Thoracic aorta (tissue), 2 donors: ENCODE measurements at regions not wholly inside any gene's neighbourhood (a gene's known extent, or its start where the extent isn't known, plus 50 kb on each side); places are given as distances from the start of the nearest gene placed in this dataset.

Experiments used
- ATAC-seq: fragments of 150-250 bp; one replicate; pipeline ENCODE4 v1.8.0; 2017; ENCODE audit warnings: low read depth; ENCODE audit not compliant: insufficient number of reproducible peaks, low FRiP score
- DNase-seq: peaks from one replicate; pipeline ENCODE4 v3.0.0-alpha.2; 2020; ENCODE audit warnings: low spot score
- H3K27ac ChIP-seq, 2 donors: fragments of 200-600 bp; sonication (generic); 1 replicate in 1 of 2; 2 replicates in 1 of 2; pipeline ENCODE4 v1.5.1; 2016; ENCODE audit warnings: mild to moderate bottlenecking in 2 of 2, moderate library complexity in 2 of 2
- H3K27me3 ChIP-seq: fragments of 200-600 bp; sonication (generic); replicated peaks from 2 replicates; pipeline ENCODE4 v1.6.0; 2016; ENCODE audit warnings: mild to moderate bottlenecking; ENCODE audit not compliant: insufficient read depth
- H3K36me3 ChIP-seq: fragments of 200-600 bp; sonication (generic); one replicate; pipeline ENCODE4 v1.5.1; 2016
- H3K4me1 ChIP-seq, 2 donors: fragments of 200-600 bp; sonication (generic); 1 replicate in 1 of 2; 2 replicates in 1 of 2; pipeline versions ENCODE4 v1.5.1 to v1.6.0; 2016; ENCODE audit warnings: low read depth in 2 of 2, mild to moderate bottlenecking in 1 of 2; ENCODE audit not compliant: control insufficient read depth in 1 of 2
- H3K4me3 ChIP-seq: fragments of 200-600 bp; sonication (generic); 2 replicates; pipeline ENCODE4 v1.5.1; 2016; ENCODE audit warnings: mild to moderate bottlenecking
- H3K9me3 ChIP-seq: fragments of 200-600 bp; sonication (generic); 2 replicates; pipeline ENCODE4 v1.5.1; 2016
- TF ChIP-seq, protein P1 (sequence below): fragments of 200-600 bp; sonication (generic); IDR thresholded peaks from one replicate; pipeline ENCODE4 v1.5.1; 2019; ENCODE audit warnings: antibody characterized with exemption

DNA sequence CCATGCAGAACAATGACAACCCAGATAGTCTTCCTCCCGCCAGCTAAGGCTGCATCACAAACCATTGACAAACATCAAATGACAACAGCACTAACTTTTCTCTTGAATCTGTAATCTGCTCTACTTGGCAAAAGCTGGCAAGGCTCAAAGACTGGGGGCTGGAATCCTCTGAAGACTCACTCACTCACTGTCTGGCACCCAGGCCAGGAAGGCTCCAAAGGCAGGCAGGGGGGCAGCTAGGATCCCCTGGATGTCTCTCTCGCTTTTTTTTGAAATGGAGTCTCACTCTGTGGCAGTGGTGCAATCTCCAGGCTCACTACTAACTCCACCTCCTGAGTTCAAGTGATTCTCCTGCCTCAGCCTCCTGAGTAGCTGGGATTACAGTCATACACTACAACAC, 159.7 kb upstream of the GPR26 start:
- ATAC-seq, result no peak

DNA sequence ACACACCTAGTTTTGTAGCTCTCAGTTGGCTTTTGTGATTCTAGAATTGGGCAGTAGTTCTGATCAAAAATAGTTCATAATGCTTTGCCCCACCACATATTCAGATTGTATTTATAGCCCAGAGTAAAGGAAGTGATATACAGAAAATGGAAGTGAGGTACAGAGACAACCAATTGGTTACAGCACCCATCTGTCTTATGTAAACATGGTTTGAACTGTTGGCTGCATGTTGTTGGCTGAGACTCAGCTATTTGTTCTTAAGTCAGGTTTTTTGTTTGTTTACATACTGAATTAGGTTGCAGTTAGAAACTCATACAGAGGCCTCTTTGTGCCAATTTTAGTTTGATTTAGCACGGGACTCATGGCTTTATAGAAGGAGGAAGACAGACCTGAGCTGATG, 158.9 kb upstream of the GPR26 start:
- Histone ChIP-seq H3K27me3 (no peaks in the 10 kb centered on the region), H3K4me1 (no peaks in the 10 kb centered on the region), H3K36me3 (no peaks in the 10 kb centered on the region), H3K4me3 (no peak overlapping the region), H3K9me3 (no peaks in the 10 kb centered on the region), H3K27ac (no peak overlapping the region)
- TF ChIP-seq, protein P1, sequence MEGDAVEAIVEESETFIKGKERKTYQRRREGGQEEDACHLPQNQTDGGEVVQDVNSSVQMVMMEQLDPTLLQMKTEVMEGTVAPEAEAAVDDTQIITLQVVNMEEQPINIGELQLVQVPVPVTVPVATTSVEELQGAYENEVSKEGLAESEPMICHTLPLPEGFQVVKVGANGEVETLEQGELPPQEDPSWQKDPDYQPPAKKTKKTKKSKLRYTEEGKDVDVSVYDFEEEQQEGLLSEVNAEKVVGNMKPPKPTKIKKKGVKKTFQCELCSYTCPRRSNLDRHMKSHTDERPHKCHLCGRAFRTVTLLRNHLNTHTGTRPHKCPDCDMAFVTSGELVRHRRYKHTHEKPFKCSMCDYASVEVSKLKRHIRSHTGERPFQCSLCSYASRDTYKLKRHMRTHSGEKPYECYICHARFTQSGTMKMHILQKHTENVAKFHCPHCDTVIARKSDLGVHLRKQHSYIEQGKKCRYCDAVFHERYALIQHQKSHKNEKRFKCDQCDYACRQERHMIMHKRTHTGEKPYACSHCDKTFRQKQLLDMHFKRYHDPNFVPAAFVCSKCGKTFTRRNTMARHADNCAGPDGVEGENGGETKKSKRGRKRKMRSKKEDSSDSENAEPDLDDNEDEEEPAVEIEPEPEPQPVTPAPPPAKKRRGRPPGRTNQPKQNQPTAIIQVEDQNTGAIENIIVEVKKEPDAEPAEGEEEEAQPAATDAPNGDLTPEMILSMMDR, result no peak
- DNase-seq (no peak), ATAC-seq (no peak)

More for the DNA sequence above, 159.7 kb upstream of the GPR26 start:
- TF ChIP-seq, protein P1, result no peak
- Histone ChIP-seq H3K4me1 (no peaks in the 10 kb centered on the region), H3K9me3 (no peaks in the 10 kb centered on the region), H3K27me3 (no peaks in the 10 kb centered on the region), H3K4me3 (no peak overlapping the region), H3K36me3 (no peaks in the 10 kb centered on the region), H3K27ac (no peak overlapping the region)
- DNase-seq, result no peak

DNA sequence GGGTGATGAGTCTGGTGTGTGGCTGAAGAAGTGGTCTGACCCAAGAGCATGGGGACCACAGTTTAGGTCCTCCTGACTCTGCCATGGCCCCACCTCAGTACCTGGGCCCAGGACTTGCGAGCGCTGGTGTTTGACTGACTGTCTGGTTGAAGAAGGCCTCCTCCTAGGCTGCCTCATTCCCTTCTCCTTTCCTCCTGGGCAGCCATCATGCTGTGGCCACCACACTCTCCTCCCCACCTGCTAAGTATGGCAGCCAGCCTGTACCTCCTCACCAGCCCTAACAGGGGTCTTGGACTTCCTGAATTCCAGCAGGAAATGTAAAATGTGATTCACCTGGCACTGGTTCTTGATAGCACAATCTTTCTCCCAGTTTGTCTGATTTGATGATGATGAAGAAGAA, 156.8 kb upstream of the GPR26 start:
- H3K36me3 ChIP-seq, result no peaks in the 10 kb centered on the region
- H3K4me3 ChIP-seq, result no peak overlapping the region
- TF ChIP-seq, protein P1, result no peak
- H3K27me3 ChIP-seq, result no peaks in the 10 kb centered on the region
- DNase-seq (no peak), ATAC-seq (no peak)
- no peak overlapping the region for H3K27ac ChIP-seq
- no peaks in the 10 kb centered on the region for H3K4me1 ChIP-seq
- no peaks in the 10 kb centered on the region for H3K9me3 ChIP-seq

DNA sequence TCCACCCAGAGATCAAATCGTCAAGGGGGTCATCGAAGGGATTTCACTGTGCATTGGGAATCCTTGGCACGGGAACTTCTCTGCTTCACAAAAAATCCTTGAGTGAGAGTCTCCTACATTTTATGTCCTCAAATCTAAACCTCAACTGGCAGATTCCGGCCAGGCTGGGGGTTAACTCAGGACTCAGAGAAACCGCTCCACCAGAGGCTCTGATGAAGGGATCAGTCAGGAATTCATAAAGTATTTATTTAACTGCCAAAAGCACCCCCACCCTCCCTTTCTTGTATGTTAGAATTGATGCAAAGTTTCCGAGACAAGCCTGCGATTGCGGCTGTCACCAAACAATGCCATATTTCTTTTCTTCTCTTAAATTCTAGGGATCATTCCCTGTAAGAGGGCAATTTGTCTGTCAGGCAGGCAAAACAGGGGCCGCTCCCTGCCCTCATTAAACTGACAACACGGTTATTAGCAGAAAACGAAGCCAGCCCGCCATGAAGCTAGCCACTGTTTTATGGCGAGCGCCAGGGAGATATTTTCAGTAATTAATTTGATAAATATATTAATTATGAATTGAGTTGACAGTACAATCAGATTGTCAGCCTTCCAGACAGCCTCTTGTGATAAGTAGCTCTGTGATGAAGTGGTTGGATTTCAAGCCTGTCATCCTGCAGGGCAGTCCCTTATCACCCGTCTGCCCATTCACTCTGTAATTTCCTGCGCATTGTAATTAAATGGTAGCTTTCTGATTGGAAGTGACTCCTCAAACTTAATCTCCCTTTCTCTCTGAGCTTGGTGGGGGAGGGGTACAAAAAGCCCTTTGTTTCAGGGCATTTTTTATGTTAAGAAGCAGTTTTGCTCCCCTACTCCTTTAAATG, 153.0 kb upstream of the GPR26 start:
- H3K36me3 ChIP-seq, result no peaks in the 10 kb centered on the region
- H3K9me3 ChIP-seq, result no peaks in the 10 kb centered on the region
- no peak overlapping the region for H3K27ac ChIP-seq
- TF ChIP-seq, protein P1, result no peak
- no peak overlapping the region for H3K4me3 ChIP-seq
- H3K4me1 ChIP-seq, result no peaks in the 10 kb centered on the region
- H3K27me3 ChIP-seq, result no peaks in the 10 kb centered on the region
- DNase-seq (no peak), ATAC-seq (no peak)

DNA sequence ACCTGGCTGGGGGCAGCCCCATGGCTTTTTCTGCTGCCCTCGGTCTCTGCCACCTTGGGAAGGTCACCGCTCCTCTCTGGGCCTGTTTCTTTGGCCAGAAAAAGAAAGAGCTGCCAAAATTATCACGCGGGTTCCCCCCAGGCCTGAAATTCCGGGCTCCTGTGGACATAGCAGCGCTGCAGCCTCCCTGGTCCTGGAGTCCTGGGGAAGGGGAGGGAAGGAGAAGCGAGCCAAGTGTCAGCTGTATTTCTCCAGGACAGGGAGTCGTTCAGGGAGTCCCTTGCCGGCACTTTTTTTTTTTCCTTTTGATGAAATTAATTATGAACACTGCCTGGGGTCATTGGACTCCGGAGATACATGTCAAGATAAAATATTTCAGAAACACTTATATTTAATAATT, 152.3 kb upstream of the GPR26 start:
- no peak for ATAC-seq
- DNase-seq, result no peak
- TF ChIP-seq, protein P1, result no peak
- H3K4me3 ChIP-seq, result no peak overlapping the region
- no peaks in the 10 kb centered on the region for H3K36me3 ChIP-seq
- no peaks in the 10 kb centered on the region for H3K27me3 ChIP-seq
- H3K27ac ChIP-seq, result no peak overlapping the region
- no peaks in the 10 kb centered on the region for H3K4me1 ChIP-seq
- no peaks in the 10 kb centered on the region for H3K9me3 ChIP-seq
